Stomach (tissue), 8 donors: ENCODE measurements at regions not wholly inside any gene's neighbourhood (a gene's known extent, or its start where the extent isn't known, plus 50 kb on each side); places are given as distances from the start of the nearest gene placed in this dataset.

Experiments
- DNase-seq, 2 donors: peaks; one replicate each; pipeline versions ENCODE4 v3.0.0 to v3.0.0-alpha.2; 2013 to 2019
- H3K27ac ChIP-seq, 5 donors: fragments of 200-600 bp in 4 of 5; sonication (generic) in 4 of 5; one replicate each; pipeline ENCODE4 v1.5.1; 2013 to 2019; ENCODE audit warnings: mild to moderate bottlenecking in 1 of 5, moderate library complexity in 1 of 5
- H3K27me3 ChIP-seq, 3 donors: fragments of 200-600 bp; sonication (generic); one replicate each; pipeline ENCODE4 v1.5.1; 2017 to 2019; ENCODE audit warnings: mixed run types in 1 of 3
- H3K36me3 ChIP-seq, 4 donors: fragments of 200-600 bp; sonication (generic); 1 replicate in 3 of 4; 2 replicates in 1 of 4; pipeline ENCODE4 v1.5.1; 2016 to 2019
- H3K4me1 ChIP-seq, 4 donors: fragments of 200-600 bp; sonication (generic); one replicate each; pipeline ENCODE4 v1.5.1; 2016 to 2019
- H3K4me3 ChIP-seq, 4 donors: fragments of 200-600 bp; sonication (generic) in 3 of 4; one replicate each; pipeline ENCODE4 v1.5.1; 2016 to 2019; ENCODE audit warnings: mild to moderate bottlenecking in 1 of 4
- H3K9me3 ChIP-seq, 4 donors: fragments of 200-600 bp; sonication (generic); one replicate each; pipeline ENCODE4 v1.5.1; 2016 to 2019
- CTCF ChIP-seq, 7 experiments: fragments of 450-650 bp in 4 of 7; fragments of 200-600 bp in 3 of 7; sonication (generic) in 3 of 7; IDR thresholded peaks; one replicate each; pipeline ENCODE4 v1.5.1; 2016 to 2019; ENCODE audit warnings: antibody characterized with exemption in 7 of 7, control low read depth in 2 of 7, mild to moderate bottlenecking in 1 of 7
- EP300 ChIP-seq: sonication (generic); formaldehyde crosslinking; IDR thresholded peaks from one replicate; pipeline ENCODE4 v1.6.1; 2017; ENCODE audit warnings: antibody characterized with exemption
- POLR2A ChIP-seq, 4 donors: fragments of 450-650 bp; IDR thresholded peaks; one replicate each; pipeline ENCODE4 v1.6.1; 2016; ENCODE audit warnings: antibody characterized with exemption in 4 of 4, control low read depth in 2 of 4, mild to moderate bottlenecking in 1 of 4, moderate library complexity in 1 of 4
- POLR2AphosphoS5 ChIP-seq, 3 donors: sonication (generic); formaldehyde crosslinking; IDR thresholded peaks; one replicate each; pipeline ENCODE4 v1.6.1; 2016; ENCODE audit warnings: antibody characterized with exemption in 3 of 3
- WGBS, 5 donors: extraction: QIAGEN DNeasy Blood & Tissue Kit in 3 of 5; methylation state at CpG; one replicate each; pipeline versions ENCODE4 v1.1.5 to v1.1.7; 2013 to 2018; 5-methylcytosine and 5-hydroxymethylcytosine counted together
- intact Hi-C: fragments of 100-400 bp; cut with DNase I; formaldehyde crosslinking; loops from one replicate; pipeline ENCODE4 v1.15.1; 2023; ENCODE audit warnings: low total_unique reads
- donor health status: healthy with polysubstance abuse.
- donor health status: Bipolar disorder and iron deficiency.
- donor health status: healthy.

- intact Hi-C loops: no loop called here
- Histone ChIP-seq H3K4me3 (no peak overlapping the region), H3K4me1 (no peaks in the 10 kb centered on the region), H3K36me3 (no peaks in the 10 kb centered on the region), H3K27ac (no peak overlapping the region), H3K27me3 (no peaks in the 10 kb centered on the region), H3K9me3 (no peaks in the 10 kb centered on the region)
- WGBS, 5 donors: 29 to 75% (median 52%) methylated on average over 1 of the region's 1 CpG
- no peak for DNase-seq
- no peak for TF ChIP-seq POLR2AphosphoS5 (IDR thresholded peaks at IDR 0.05)
- TF ChIP-seq CTCF (IDR thresholded peaks at IDR 0.05): no peak
- TF ChIP-seq EP300: no peak
- no peak for TF ChIP-seq POLR2A (IDR thresholded peaks at IDR 0.05)
These were observed 166.8 kb downstream of the SLITRK5 start for GRCh38 chr13:87837946-87838345.

- H3K9me3 ChIP-seq: peaks cover 0 to 3% (median 0%) of the 10 kb centered on the region in 4 donors
- intact Hi-C loops: no loop called here
- TF ChIP-seq CTCF (IDR thresholded peaks at IDR 0.05) (no peak), POLR2AphosphoS5 (IDR thresholded peaks at IDR 0.05) (no peak), EP300 (no peak), POLR2A (IDR thresholded peaks at IDR 0.05) (no peak)
- no peaks in the 10 kb centered on the region for H3K4me1 ChIP-seq
- DNase-seq: no peak
- H3K27me3 ChIP-seq: no peaks in the 10 kb centered on the region
- no peaks in the 10 kb centered on the region for H3K36me3 ChIP-seq
- WGBS, 5 donors: 92 to 96% (median 94%) methylated on average over 2 of the region's 2 CpGs
- no peak overlapping the region for H3K27ac ChIP-seq
- H3K4me3 ChIP-seq: no peak overlapping the region
These were observed 180.2 kb downstream of the SLITRK5 start for GRCh38 chr13:87851410-87851809.

DNA sequence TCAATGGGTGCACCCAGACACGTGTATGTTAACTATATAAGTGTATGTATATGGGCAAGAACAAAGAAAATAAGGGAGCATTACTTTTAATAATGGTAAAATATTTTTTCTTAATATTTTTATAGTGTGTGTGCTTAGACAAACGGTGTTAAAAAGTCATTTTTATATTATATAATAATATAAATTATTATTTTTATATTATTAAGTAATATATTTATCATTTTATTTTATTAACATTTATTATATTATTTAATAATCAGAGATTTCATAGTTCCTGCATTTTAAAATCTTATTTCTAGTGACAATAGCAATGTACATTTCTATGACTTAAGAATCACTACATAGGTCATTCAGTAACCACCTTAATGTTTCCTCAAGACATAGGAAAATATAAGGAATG lies 184.4 kb downstream of the SLITRK5 start:
- Histone ChIP-seq H3K9me3 (peaks cover 0 to 3% (median 0%) of the 10 kb centered on the region in 4 donors), H3K4me3 (no peak overlapping the region), H3K27ac (no peak overlapping the region), H3K36me3 (no peaks in the 10 kb centered on the region), H3K27me3 (no peaks in the 10 kb centered on the region), H3K4me1 (no peaks in the 10 kb centered on the region)
- WGBS, 5 donors: 48 to 56% (median 55%) methylated on average over 2 of the region's 2 CpGs
- TF ChIP-seq POLR2AphosphoS5 (IDR thresholded peaks at IDR 0.05): no peak
- DNase-seq: no peak
- intact Hi-C loops: no loop called here

GRCh38 chr13:87859261-87859660 lies 188.1 kb downstream of the SLITRK5 start:
- Histone ChIP-seq H3K4me3 (no peak overlapping the region), H3K36me3 (no peaks in the 10 kb centered on the region), H3K27ac (no peak overlapping the region), H3K9me3 (peaks cover 0 to 3% (median 0%) of the 10 kb centered on the region in 4 donors), H3K27me3 (no peaks in the 10 kb centered on the region), H3K4me1 (no peaks in the 10 kb centered on the region)
- no peak for DNase-seq
- 74 to 87% (median 82%) methylated on average over 4 of the region's 4 CpGs for WGBS, 5 donors
- intact Hi-C loops: no loop called here
- TF ChIP-seq POLR2A (IDR thresholded peaks at IDR 0.05): no peak
- no peak for TF ChIP-seq CTCF (IDR thresholded peaks at IDR 0.05)
- no peak for TF ChIP-seq EP300

GRCh38 chr13:87867426-87867825 lies 196.3 kb downstream of the SLITRK5 start:
- H3K27ac ChIP-seq: no peak overlapping the region
- peaks cover 0 to 5% (median 0%) of the 10 kb centered on the region in 4 donors for H3K9me3 ChIP-seq
- no peaks in the 10 kb centered on the region for H3K4me1 ChIP-seq
- intact Hi-C loops: no loop called here
- WGBS, 5 donors: 33 to 56% (median 40%) methylated on average over 3 of the region's 3 CpGs
- TF ChIP-seq EP300 (no peak), POLR2AphosphoS5 (IDR thresholded peaks at IDR 0.05) (no peak), CTCF (IDR thresholded peaks at IDR 0.05) (no peak), POLR2A (IDR thresholded peaks at IDR 0.05) (no peak)
- no peak overlapping the region for H3K4me3 ChIP-seq
- no peaks in the 10 kb centered on the region for H3K36me3 ChIP-seq
- no peak for DNase-seq
- no peaks in the 10 kb centered on the region for H3K27me3 ChIP-seq
